KMS-11 (cell line): ENCODE measurements at regions not wholly inside any gene's neighbourhood (a gene's known extent, or its start where the extent isn't known, plus 50 kb on each side); places are given as distances from the start of the nearest gene placed in this dataset.

Experiments used
- H2AFZ ChIP-seq: fragments of 200-600 bp; sonication (generic); 2 replicates; pipeline ENCODE4 v1.6.1; 2016; ENCODE audit warnings: antibody characterized with exemption, mixed run types, low read depth
- H3K27ac ChIP-seq: fragments of 200-600 bp; sonication (generic); 2 replicates; pipeline ENCODE4 v1.6.1; 2016; ENCODE audit warnings: mild to moderate bottlenecking, mixed run types
- H3K27me3 ChIP-seq: fragments of 200-600 bp; sonication (generic); 2 replicates; pipeline ENCODE4 v1.6.1; 2017; ENCODE audit warnings: mild to moderate bottlenecking, low read depth, mixed run types, moderate library complexity; ENCODE audit not compliant: insufficient read depth
- H3K36me3 ChIP-seq: fragments of 200-600 bp; sonication (generic); 2 replicates; pipeline ENCODE4 v1.6.1; 2017; ENCODE audit warnings: mild to moderate bottlenecking, mixed run types; ENCODE audit not compliant: insufficient read depth
- H3K4me1 ChIP-seq: fragments of 200-600 bp; sonication (generic); 2 replicates; pipeline ENCODE4 v1.6.1; 2016; ENCODE audit warnings: mild to moderate bottlenecking, low read depth, mixed run types; ENCODE audit not compliant: poor library complexity, severe bottlenecking
- H3K4me2 ChIP-seq: fragments of 200-600 bp; sonication (generic); 2 replicates; pipeline ENCODE4 v1.7.0; 2016; ENCODE audit warnings: mild to moderate bottlenecking, mixed run types
- H3K4me3 ChIP-seq: fragments of 200-600 bp; sonication (generic); IDR thresholded peaks from 2 replicates; pipeline ENCODE4 v1.6.1; 2017; ENCODE audit warnings: low read depth, low read length, mixed read lengths; ENCODE audit not compliant: insufficient read depth
- H3K79me2 ChIP-seq: fragments of 200-600 bp; sonication (generic); 2 replicates; pipeline ENCODE4 v1.6.1; 2016; ENCODE audit warnings: low read depth, mixed run types; ENCODE audit not compliant: insufficient read depth
- H3K9ac ChIP-seq: fragments of 200-600 bp; sonication (generic); 2 replicates; pipeline ENCODE4 v1.6.1; 2016; ENCODE audit warnings: mild to moderate bottlenecking, mixed run types
- H4K20me1 ChIP-seq: fragments of 200-600 bp; sonication (generic); 2 replicates; pipeline ENCODE4 v1.6.1; 2016; ENCODE audit warnings: mild to moderate bottlenecking, mixed run types; ENCODE audit not compliant: insufficient read depth
- CTCF ChIP-seq: fragments of 200-600 bp; sonication (generic); conservative IDR thresholded peaks from 2 replicates; pipeline ENCODE4 v1.6.1; 2017; ENCODE audit warnings: low read depth, mild to moderate bottlenecking, antibody characterized with exemption, low read length, moderate library complexity, mixed read lengths

GRCh38 chr12:118874698-118875548, 106.4 kb upstream of the SRRM4 start:
- H3K4me2 ChIP-seq, result no peak overlapping the region
- no peak overlapping the region for H3K9ac ChIP-seq
- no peak overlapping the region for H2AFZ ChIP-seq
- H3K27me3 ChIP-seq, result no peaks in the 10 kb centered on the region
- H4K20me1 ChIP-seq, result no peaks in the 10 kb centered on the region
- H3K79me2 ChIP-seq, result no peaks in the 10 kb centered on the region
- no peak overlapping the region for H3K4me3 ChIP-seq
- no peaks in the 10 kb centered on the region for H3K36me3 ChIP-seq
- TF ChIP-seq CTCF, result no peak
- H3K27ac ChIP-seq, result no peak overlapping the region
- H3K4me1 ChIP-seq, result no peaks in the 10 kb centered on the region

- H3K27ac ChIP-seq, result no peak overlapping the region
- no peaks in the 10 kb centered on the region for H3K79me2 ChIP-seq
- H4K20me1 ChIP-seq, result no peaks in the 10 kb centered on the region
- H3K4me2 ChIP-seq, result no peak overlapping the region
- no peaks in the 10 kb centered on the region for H3K36me3 ChIP-seq
- no peaks in the 10 kb centered on the region for H3K4me1 ChIP-seq
- no peak overlapping the region for H2AFZ ChIP-seq
- TF ChIP-seq CTCF, result no peak
- H3K27me3 ChIP-seq, result no peaks in the 10 kb centered on the region
- no peak overlapping the region for H3K4me3 ChIP-seq
- no peak overlapping the region for H3K9ac ChIP-seq
Observed at GRCh38 chr12:118880720-118881493, 100.4 kb upstream of the SRRM4 start.

- Histone ChIP-seq H2AFZ (no peak overlapping the region), H3K27me3 (no peaks in the 10 kb centered on the region), H4K20me1 (no peaks in the 10 kb centered on the region), H3K4me1 (no peaks in the 10 kb centered on the region), H3K4me2 (no peak overlapping the region), H3K36me3 (no peaks in the 10 kb centered on the region), H3K27ac (no peak overlapping the region), H3K9ac (no peak overlapping the region), H3K4me3 (no peak overlapping the region), H3K79me2 (no peaks in the 10 kb centered on the region)
- no peak for TF ChIP-seq CTCF
Observed at GRCh38 chr12:118884226-118884625, 97.1 kb upstream of the SRRM4 start.

- no peak for TF ChIP-seq CTCF
- H3K36me3 ChIP-seq, result no peaks in the 10 kb centered on the region
- no peak overlapping the region for H3K4me3 ChIP-seq
- H3K4me2 ChIP-seq, result no peak overlapping the region
- H4K20me1 ChIP-seq, result no peaks in the 10 kb centered on the region
- H3K79me2 ChIP-seq, result no peaks in the 10 kb centered on the region
- H3K27ac ChIP-seq, result no peak overlapping the region
- no peaks in the 10 kb centered on the region for H3K4me1 ChIP-seq
- H2AFZ ChIP-seq, result no peak overlapping the region
- H3K27me3 ChIP-seq, result no peaks in the 10 kb centered on the region
- no peak overlapping the region for H3K9ac ChIP-seq
Observed at GRCh38 chr12:118900993-118901392, 80.3 kb upstream of the SRRM4 start.
